HL-60 (cell line): ENCODE measurements at regions not wholly inside any gene's neighbourhood (a gene's known extent, or its start where the extent isn't known, plus 50 kb on each side); places are given as distances from the start of the nearest gene placed in this dataset.

ENCODE experiments used
- TF ChIP-seq, protein P1 (sequence below): IDR thresholded peaks from one replicate; pipeline ENCODE4 v1.5.1; 2011; ENCODE audit warnings: low read length, control low read depth, inconsistent platforms; ENCODE audit not compliant: insufficient read depth
- TF ChIP-seq, protein P2 (sequence below): IDR thresholded peaks from 2 replicates; pipeline ENCODE4 v1.6.1; 2012; ENCODE audit warnings: low read depth; ENCODE audit not compliant: insufficient replicate concordance

DNA sequence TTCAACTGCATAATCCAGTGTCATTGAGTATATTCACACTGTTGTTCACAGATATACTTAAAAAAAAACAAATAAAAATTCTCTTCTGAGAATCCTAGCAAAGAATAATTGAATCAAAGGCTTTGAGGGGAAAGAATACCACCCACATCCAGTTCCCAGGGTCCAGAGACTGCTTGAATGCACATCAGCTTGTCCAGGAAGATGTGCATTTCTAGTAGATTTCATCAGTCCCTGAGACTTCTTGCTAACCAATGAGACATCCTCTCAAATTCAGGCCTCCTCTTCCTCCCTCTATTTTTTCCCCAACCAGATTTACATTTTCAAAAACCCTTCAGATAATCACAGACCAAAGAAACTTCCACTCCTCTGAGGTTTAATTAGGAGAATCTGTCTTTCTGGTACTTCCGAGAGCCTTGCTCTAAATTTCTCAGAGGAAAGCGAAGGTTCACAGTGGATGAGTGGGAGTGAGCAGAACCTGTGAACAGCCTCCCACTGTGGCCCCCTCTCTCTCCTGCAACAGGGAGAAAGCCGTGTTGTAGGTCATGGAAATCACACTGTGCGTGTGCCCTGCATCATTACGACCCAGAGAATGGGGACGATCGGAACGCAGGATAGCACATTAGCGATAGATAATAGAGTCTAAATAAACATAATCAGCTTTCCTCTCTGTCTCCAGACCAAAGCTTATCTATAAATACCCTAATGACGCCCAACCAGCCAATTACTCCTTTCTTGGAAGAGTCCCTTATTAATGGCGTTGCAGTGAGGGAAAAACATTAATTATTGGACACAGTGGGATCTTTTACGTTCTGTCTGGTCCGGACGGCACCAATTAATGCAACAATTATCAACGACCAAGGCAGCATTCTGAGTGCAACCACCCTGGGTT is 212.5 kb downstream of the EMX2 start:
- TF ChIP-seq, protein P1, sequence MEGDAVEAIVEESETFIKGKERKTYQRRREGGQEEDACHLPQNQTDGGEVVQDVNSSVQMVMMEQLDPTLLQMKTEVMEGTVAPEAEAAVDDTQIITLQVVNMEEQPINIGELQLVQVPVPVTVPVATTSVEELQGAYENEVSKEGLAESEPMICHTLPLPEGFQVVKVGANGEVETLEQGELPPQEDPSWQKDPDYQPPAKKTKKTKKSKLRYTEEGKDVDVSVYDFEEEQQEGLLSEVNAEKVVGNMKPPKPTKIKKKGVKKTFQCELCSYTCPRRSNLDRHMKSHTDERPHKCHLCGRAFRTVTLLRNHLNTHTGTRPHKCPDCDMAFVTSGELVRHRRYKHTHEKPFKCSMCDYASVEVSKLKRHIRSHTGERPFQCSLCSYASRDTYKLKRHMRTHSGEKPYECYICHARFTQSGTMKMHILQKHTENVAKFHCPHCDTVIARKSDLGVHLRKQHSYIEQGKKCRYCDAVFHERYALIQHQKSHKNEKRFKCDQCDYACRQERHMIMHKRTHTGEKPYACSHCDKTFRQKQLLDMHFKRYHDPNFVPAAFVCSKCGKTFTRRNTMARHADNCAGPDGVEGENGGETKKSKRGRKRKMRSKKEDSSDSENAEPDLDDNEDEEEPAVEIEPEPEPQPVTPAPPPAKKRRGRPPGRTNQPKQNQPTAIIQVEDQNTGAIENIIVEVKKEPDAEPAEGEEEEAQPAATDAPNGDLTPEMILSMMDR, result no peak
- TF ChIP-seq, protein P2, sequence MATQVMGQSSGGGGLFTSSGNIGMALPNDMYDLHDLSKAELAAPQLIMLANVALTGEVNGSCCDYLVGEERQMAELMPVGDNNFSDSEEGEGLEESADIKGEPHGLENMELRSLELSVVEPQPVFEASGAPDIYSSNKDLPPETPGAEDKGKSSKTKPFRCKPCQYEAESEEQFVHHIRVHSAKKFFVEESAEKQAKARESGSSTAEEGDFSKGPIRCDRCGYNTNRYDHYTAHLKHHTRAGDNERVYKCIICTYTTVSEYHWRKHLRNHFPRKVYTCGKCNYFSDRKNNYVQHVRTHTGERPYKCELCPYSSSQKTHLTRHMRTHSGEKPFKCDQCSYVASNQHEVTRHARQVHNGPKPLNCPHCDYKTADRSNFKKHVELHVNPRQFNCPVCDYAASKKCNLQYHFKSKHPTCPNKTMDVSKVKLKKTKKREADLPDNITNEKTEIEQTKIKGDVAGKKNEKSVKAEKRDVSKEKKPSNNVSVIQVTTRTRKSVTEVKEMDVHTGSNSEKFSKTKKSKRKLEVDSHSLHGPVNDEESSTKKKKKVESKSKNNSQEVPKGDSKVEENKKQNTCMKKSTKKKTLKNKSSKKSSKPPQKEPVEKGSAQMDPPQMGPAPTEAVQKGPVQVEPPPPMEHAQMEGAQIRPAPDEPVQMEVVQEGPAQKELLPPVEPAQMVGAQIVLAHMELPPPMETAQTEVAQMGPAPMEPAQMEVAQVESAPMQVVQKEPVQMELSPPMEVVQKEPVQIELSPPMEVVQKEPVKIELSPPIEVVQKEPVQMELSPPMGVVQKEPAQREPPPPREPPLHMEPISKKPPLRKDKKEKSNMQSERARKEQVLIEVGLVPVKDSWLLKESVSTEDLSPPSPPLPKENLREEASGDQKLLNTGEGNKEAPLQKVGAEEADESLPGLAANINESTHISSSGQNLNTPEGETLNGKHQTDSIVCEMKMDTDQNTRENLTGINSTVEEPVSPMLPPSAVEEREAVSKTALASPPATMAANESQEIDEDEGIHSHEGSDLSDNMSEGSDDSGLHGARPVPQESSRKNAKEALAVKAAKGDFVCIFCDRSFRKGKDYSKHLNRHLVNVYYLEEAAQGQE, result no peak
